ENCODE measurements at regions not wholly inside any gene's neighbourhood (a gene's known extent, or its start where the extent isn't known, plus 50 kb on each side); places are given as distances from the start of the nearest gene placed in this dataset.
"Not testable (repeated sequence)": the region's sequence is repeated elsewhere in the genome, so short reads cannot be mapped to it uniquely, and the experiment has no call there.

- Histone ChIP-seq H3K9me3 (ENCODE audit: control insufficient read depth, insufficient read depth, low read length) (no peaks in the 10 kb centered on the region), H3K27me3 (ENCODE audit: control insufficient read depth, insufficient read depth, low read length) (no peaks in the 10 kb centered on the region), H3K4me1 (ENCODE audit: control insufficient read depth, insufficient read depth, low read length) (no peaks in the 10 kb centered on the region), H3K27ac (ENCODE audit: low read length) (no peak overlapping the region), H3K36me3 (ENCODE audit: control insufficient read depth, insufficient read depth, low read length) (no peaks in the 10 kb centered on the region; the same call in 1 of the 2 replicates), H3K4me3 (ENCODE audit: low read length) (no peak overlapping the region)
- no peak for DNase-seq (ENCODE audit: low read depth, low spot score)
- no CpG with 5 or more reads among the region's 21 CpGs for WGBS (ENCODE audit: insufficient coverage, insufficient read length)
Measured at GRCh38 chr1:29802181-29803068, 566.1 kb downstream of the PTPRU start.

GRCh38 chr1:29801561-29801973 is 565.2 kb downstream of the PTPRU start:
- no peaks in the 10 kb centered on the region; the same call in 1 of the 2 replicates for H3K36me3 ChIP-seq (ENCODE audit: control insufficient read depth, insufficient read depth, low read length)
- H3K27ac ChIP-seq (ENCODE audit: low read length) = no peak overlapping the region
- DNase-seq (ENCODE audit: low read depth, low spot score) = no peak
- no CpG with 5 or more reads among the region's 8 CpGs for WGBS (ENCODE audit: insufficient coverage, insufficient read length)
- H3K4me3 ChIP-seq (ENCODE audit: low read length) = no peak overlapping the region
- no peaks in the 10 kb centered on the region for H3K27me3 ChIP-seq (ENCODE audit: control insufficient read depth, insufficient read depth, low read length)
- no peaks in the 10 kb centered on the region for H3K9me3 ChIP-seq (ENCODE audit: control insufficient read depth, insufficient read depth, low read length)
- H3K4me1 ChIP-seq (ENCODE audit: control insufficient read depth, insufficient read depth, low read length) = no peaks in the 10 kb centered on the region

- Histone ChIP-seq H3K27ac (ENCODE audit: low read length) (no peak overlapping the region), H3K36me3 (ENCODE audit: control insufficient read depth, insufficient read depth, low read length) (no peaks in the 10 kb centered on the region; the same call in 1 of the 2 replicates), H3K4me3 (ENCODE audit: low read length) (no peak overlapping the region), H3K27me3 (ENCODE audit: control insufficient read depth, insufficient read depth, low read length) (no peaks in the 10 kb centered on the region), H3K9me3 (ENCODE audit: control insufficient read depth, insufficient read depth, low read length) (no peaks in the 10 kb centered on the region; the same call in 1 of the 2 replicates), H3K4me1 (ENCODE audit: control insufficient read depth, insufficient read depth, low read length) (no peaks in the 10 kb centered on the region)
- DNase-seq (ENCODE audit: low read depth, low spot score) = no peak
- WGBS (ENCODE audit: insufficient coverage, insufficient read length) = no CpG with 5 or more reads among the region's 4 CpGs
Measured at GRCh38 chr1:29801003-29801402, 564.7 kb downstream of the PTPRU start.

GRCh38 chr1:29800522-29800956 is 564.2 kb downstream of the PTPRU start:
- no peaks in the 10 kb centered on the region; the same call in 1 of the 2 replicates for H3K9me3 ChIP-seq (ENCODE audit: control insufficient read depth, insufficient read depth, low read length)
- no peaks in the 10 kb centered on the region for H3K4me1 ChIP-seq (ENCODE audit: control insufficient read depth, insufficient read depth, low read length)
- H3K36me3 ChIP-seq (ENCODE audit: control insufficient read depth, insufficient read depth, low read length) = no peaks in the 10 kb centered on the region; the same call in 1 of the 2 replicates
- no peak overlapping the region for H3K4me3 ChIP-seq (ENCODE audit: low read length)
- H3K27ac ChIP-seq (ENCODE audit: low read length) = no peak overlapping the region
- WGBS (ENCODE audit: insufficient coverage, insufficient read length) = no CpG with 5 or more reads among the region's 6 CpGs
- no peaks in the 10 kb centered on the region for H3K27me3 ChIP-seq (ENCODE audit: control insufficient read depth, insufficient read depth, low read length)
- DNase-seq (ENCODE audit: low read depth, low spot score) = no peak

GRCh38 chr1:29800120-29800519 is 563.8 kb downstream of the PTPRU start:
- H3K36me3 ChIP-seq (ENCODE audit: control insufficient read depth, insufficient read depth, low read length) = no peaks in the 10 kb centered on the region; the same call in 1 of the 2 replicates
- no peaks in the 10 kb centered on the region for H3K4me1 ChIP-seq (ENCODE audit: control insufficient read depth, insufficient read depth, low read length)
- no peaks in the 10 kb centered on the region; the same call in 1 of the 2 replicates for H3K9me3 ChIP-seq (ENCODE audit: control insufficient read depth, insufficient read depth, low read length)
- no peaks in the 10 kb centered on the region for H3K27me3 ChIP-seq (ENCODE audit: control insufficient read depth, insufficient read depth, low read length)
- DNase-seq (ENCODE audit: low read depth, low spot score) = no peak
- no peak overlapping the region for H3K4me3 ChIP-seq (ENCODE audit: low read length)
- no CpG with 5 or more reads among the region's 5 CpGs for WGBS (ENCODE audit: insufficient coverage, insufficient read length)
- H3K27ac ChIP-seq (ENCODE audit: low read length) = no peak overlapping the region

GRCh38 chr1:29798699-29799566 is 562.6 kb downstream of the PTPRU start:
- Histone ChIP-seq H3K9me3 (ENCODE audit: control insufficient read depth, insufficient read depth, low read length) (no peaks in the 10 kb centered on the region; the same call in 1 of the 2 replicates), H3K4me3 (ENCODE audit: low read length) (no peak overlapping the region), H3K27ac (ENCODE audit: low read length) (no peak overlapping the region), H3K27me3 (ENCODE audit: control insufficient read depth, insufficient read depth, low read length) (no peaks in the 10 kb centered on the region), H3K36me3 (ENCODE audit: control insufficient read depth, insufficient read depth, low read length) (no peaks in the 10 kb centered on the region; the same call in 1 of the 2 replicates), H3K4me1 (ENCODE audit: control insufficient read depth, insufficient read depth, low read length) (no peaks in the 10 kb centered on the region)
- DNase-seq (ENCODE audit: low read depth, low spot score) = no peak
- WGBS (ENCODE audit: insufficient coverage, insufficient read length) = 100% methylated on average over 1 of the region's 13 CpGs

- not testable (repeated sequence) for H3K9me3 ChIP-seq (ENCODE audit: control insufficient read depth, insufficient read depth, low read length); H3K27me3 ChIP-seq (ENCODE audit: control insufficient read depth, insufficient read depth, low read length); H3K4me1 ChIP-seq (ENCODE audit: control insufficient read depth, insufficient read depth, low read length); H3K4me3 ChIP-seq (ENCODE audit: low read length); DNase-seq (ENCODE audit: low read depth, low spot score); H3K27ac ChIP-seq (ENCODE audit: low read length); H3K36me3 ChIP-seq (ENCODE audit: control insufficient read depth, insufficient read depth, low read length)
- WGBS (ENCODE audit: insufficient coverage, insufficient read length) = no CpG with 5 or more reads among the region's 1 CpG
Measured at GRCh38 chr1:29797125-29797524, 560.8 kb downstream of the PTPRU start.

- not testable (repeated sequence) for DNase-seq (ENCODE audit: low read depth, low spot score); H3K27ac ChIP-seq (ENCODE audit: low read length); H3K36me3 ChIP-seq (ENCODE audit: control insufficient read depth, insufficient read depth, low read length); H3K4me3 ChIP-seq (ENCODE audit: low read length); H3K27me3 ChIP-seq (ENCODE audit: control insufficient read depth, insufficient read depth, low read length); H3K9me3 ChIP-seq (ENCODE audit: control insufficient read depth, insufficient read depth, low read length); H3K4me1 ChIP-seq (ENCODE audit: control insufficient read depth, insufficient read depth, low read length)
- WGBS (ENCODE audit: insufficient coverage, insufficient read length) = no CpG with 5 or more reads among the region's 2 CpGs
Measured at GRCh38 chr1:29795965-29796364, 559.6 kb downstream of the PTPRU start.

GRCh38 chr1:29793653-29794348 is 557.5 kb downstream of the PTPRU start:
- Histone ChIP-seq H3K36me3 (ENCODE audit: control insufficient read depth, insufficient read depth, low read length) (no peaks in the 10 kb centered on the region), H3K27ac (ENCODE audit: low read length) (no peak overlapping the region), H3K9me3 (ENCODE audit: control insufficient read depth, insufficient read depth, low read length) (no peaks in the 10 kb centered on the region; the same call in 1 of the 2 replicates), H3K27me3 (ENCODE audit: control insufficient read depth, insufficient read depth, low read length) (no peaks in the 10 kb centered on the region), H3K4me3 (ENCODE audit: low read length) (no peak overlapping the region), H3K4me1 (ENCODE audit: control insufficient read depth, insufficient read depth, low read length) (no peaks in the 10 kb centered on the region)
- DNase-seq (ENCODE audit: low read depth, low spot score) = no peak
- WGBS (ENCODE audit: insufficient coverage, insufficient read length) = no CpG with 5 or more reads among the region's 8 CpGs

- Histone ChIP-seq H3K27me3 (ENCODE audit: control insufficient read depth, insufficient read depth, low read length) (no peaks in the 10 kb centered on the region), H3K36me3 (ENCODE audit: control insufficient read depth, insufficient read depth, low read length) (no peaks in the 10 kb centered on the region), H3K4me3 (ENCODE audit: low read length) (no peak overlapping the region), H3K4me1 (ENCODE audit: control insufficient read depth, insufficient read depth, low read length) (no peaks in the 10 kb centered on the region), H3K27ac (ENCODE audit: low read length) (no peak overlapping the region), H3K9me3 (ENCODE audit: control insufficient read depth, insufficient read depth, low read length) (no peaks in the 10 kb centered on the region; the same call in 1 of the 2 replicates)
- no CpG with 5 or more reads among the region's 8 CpGs for WGBS (ENCODE audit: insufficient coverage, insufficient read length)
- DNase-seq (ENCODE audit: low read depth, low spot score) = peak; percentile 77
Measured at GRCh38 chr1:29793101-29793546, 556.8 kb downstream of the PTPRU start.
